ENCODE measurements at regions not wholly inside any gene's neighbourhood (a gene's known extent, or its start where the extent isn't known, plus 50 kb on each side); places are given as distances from the start of the nearest gene placed in this dataset.
"Not testable (repeated sequence)": the region's sequence is repeated elsewhere in the genome, so short reads cannot be mapped to it uniquely, and the experiment has no call there.

GRCh38 chr4:117135634-117136354 lies 50.4 kb upstream of the TRAM1L1 start:
- TF ChIP-seq CTCF (IDR thresholded peaks at IDR 0.05; ENCODE audit: insufficient read depth in 1 of 2, low read depth in 1 of 2, low read length in 1 of 2, severe bottlenecking in 1 of 2, unreplicated experiment in 1 of 2) = no peak
- no peak overlapping the region for H3K4me3 ChIP-seq (ENCODE audit: low read depth, low read length)
- H3K36me3 Mint-ChIP-seq (ENCODE audit: insufficient read depth, unreplicated experiment) = no peaks in the 10 kb centered on the region
- no peaks in the 10 kb centered on the region for H3K36me3 ChIP-seq (ENCODE audit: control insufficient read depth, insufficient read depth, low read length)
- BruUV-seq (replicated peaks) = no TSS peak
- peaks cover 9% of the 10 kb centered on the region for H3K9me3 Mint-ChIP-seq (ENCODE audit: unreplicated experiment)
- H3K9me3 ChIP-seq = no peaks in the 10 kb centered on the region
- H3K4me1 Mint-ChIP-seq (ENCODE audit: low read depth, unreplicated experiment) = peaks cover 6% of the 10 kb centered on the region
- no peaks in the 10 kb centered on the region for H3K27me3 ChIP-seq (replicated peaks; ENCODE audit: control insufficient read depth, insufficient read depth, low read length)
- peak in 1 of 2 experiments; percentile 10 for DNase-seq
- H3K27me3 Mint-ChIP-seq (ENCODE audit: insufficient read depth, unreplicated experiment) = no peaks in the 10 kb centered on the region
- no peak overlapping the region for H3K4me3 Mint-ChIP-seq (ENCODE audit: unreplicated experiment)
- intact Hi-C loops (cut with micrococcal nuclease; ENCODE audit: unreplicated experiment) = loop anchor here (10.0 kb wide), 1 partner anchor 1139 kb away; no protein-coding TSS in a partner anchor
- CTCF ChIA-PET = no interaction called here
- POLR2A ChIA-PET = no interaction called here
- H3K27ac Mint-ChIP-seq (ENCODE audit: unreplicated experiment) = no peak overlapping the region
- 0 out of 2 replicates have a peak, but pooled peaks cover 5% of the 10 kb centered on the region for H3K4me1 ChIP-seq

GRCh38 chr4:117137145-117137544 lies 51.8 kb upstream of the TRAM1L1 start:
- ChIA-PET POLR2A (no interaction called here), CTCF (no interaction called here)
- H3K27me3 Mint-ChIP-seq (ENCODE audit: insufficient read depth, unreplicated experiment) = no peaks in the 10 kb centered on the region
- H3K4me3 Mint-ChIP-seq (ENCODE audit: unreplicated experiment) = no peak overlapping the region
- no peak overlapping the region for H3K27ac Mint-ChIP-seq (ENCODE audit: unreplicated experiment)
- intact Hi-C loops (cut with micrococcal nuclease; ENCODE audit: unreplicated experiment) = loop anchor here (10.0 kb wide), 1 partner anchor 1138 kb away; no protein-coding TSS in a partner anchor
- H3K9me3 Mint-ChIP-seq (ENCODE audit: unreplicated experiment) = peaks cover 9% of the 10 kb centered on the region
- no TSS peak for BruUV-seq (replicated peaks)
- H3K4me3 ChIP-seq (ENCODE audit: low read depth, low read length) = no peak overlapping the region
- no peak for DNase-seq
- H3K36me3 Mint-ChIP-seq (ENCODE audit: insufficient read depth, unreplicated experiment) = no peaks in the 10 kb centered on the region
- no peaks in the 10 kb centered on the region for H3K27me3 ChIP-seq (replicated peaks; ENCODE audit: control insufficient read depth, insufficient read depth, low read length)
- H3K4me1 Mint-ChIP-seq (ENCODE audit: low read depth, unreplicated experiment) = peaks cover 6% of the 10 kb centered on the region
- no peak for TF ChIP-seq CTCF (IDR thresholded peaks at IDR 0.05; ENCODE audit: insufficient read depth in 1 of 2, low read depth in 1 of 2, low read length in 1 of 2, severe bottlenecking in 1 of 2, unreplicated experiment in 1 of 2)
- no peaks in the 10 kb centered on the region for H3K36me3 ChIP-seq (ENCODE audit: control insufficient read depth, insufficient read depth, low read length)
- H3K4me1 ChIP-seq = 0 out of 2 replicates have a peak, but pooled peaks cover 5% of the 10 kb centered on the region
- H3K9me3 ChIP-seq = no peaks in the 10 kb centered on the region

GRCh38 chr4:117138732-117139131 lies 53.4 kb upstream of the TRAM1L1 start:
- H3K4me1 Mint-ChIP-seq (ENCODE audit: low read depth, unreplicated experiment); H3K4me3 Mint-ChIP-seq (ENCODE audit: unreplicated experiment); H3K27ac Mint-ChIP-seq (ENCODE audit: unreplicated experiment); H3K9me3 ChIP-seq; H3K36me3 Mint-ChIP-seq (ENCODE audit: insufficient read depth, unreplicated experiment); H3K4me1 ChIP-seq; DNase-seq; H3K27me3 Mint-ChIP-seq (ENCODE audit: insufficient read depth, unreplicated experiment); CTCF ChIA-PET; H3K4me3 ChIP-seq (ENCODE audit: low read depth, low read length); H3K9me3 Mint-ChIP-seq (ENCODE audit: unreplicated experiment); BruUV-seq (replicated peaks); H3K27me3 ChIP-seq (replicated peaks; ENCODE audit: control insufficient read depth, insufficient read depth, low read length); H3K36me3 ChIP-seq (ENCODE audit: control insufficient read depth, insufficient read depth, low read length); POLR2A ChIA-PET: not testable (repeated sequence)
- intact Hi-C loops (cut with micrococcal nuclease; ENCODE audit: unreplicated experiment) = loop anchor here (10.0 kb wide), 1 partner anchor 1136 kb away; no protein-coding TSS in a partner anchor
